ENCODE measurements at regions not wholly inside any gene's neighbourhood (a gene's known extent, or its start where the extent isn't known, plus 50 kb on each side); places are given as distances from the start of the nearest gene placed in this dataset.

GRCh38 chr13:80550971-80551441, 210.1 kb upstream of the SPRY2 start:
- TF ChIP-seq CTCF (IDR thresholded peaks at IDR 0.05; ENCODE audit: poor library complexity, severe bottlenecking) (no peak), POLR2AphosphoS5 (IDR thresholded peaks at IDR 0.05) (no peak)
